ENCODE measurements at regions not wholly inside any gene's neighbourhood (a gene's known extent, or its start where the extent isn't known, plus 50 kb on each side); places are given as distances from the start of the nearest gene placed in this dataset.

GRCh38 chr6:95670011-95670463 is 92.7 kb downstream of the MANEA start:
- TF ChIP-seq MAZ (IDR thresholded peaks at IDR 0.05; ENCODE audit: borderline replicate concordance, low read depth, low read length), result no peak
- TF ChIP-seq POLR2A (IDR thresholded peaks at IDR 0.05; ENCODE audit: low read length), result no peak
- no peak for TF ChIP-seq CTCF (IDR thresholded peaks at IDR 0.05)
- no peak for TF ChIP-seq FOSL2 (IDR thresholded peaks at IDR 0.05)
- TF ChIP-seq FOSL2 (CRISPR knock-in tag; IDR thresholded peaks at IDR 0.05), result no peak
- no peak for TF ChIP-seq CHD4 (IDR thresholded peaks at IDR 0.05; ENCODE audit: borderline replicate concordance)
- TF ChIP-seq MYC (IDR thresholded peaks at IDR 0.05; ENCODE audit: borderline replicate concordance, low read length), result no peak
- TF ChIP-seq SMC3 (IDR thresholded peaks at IDR 0.05), result no peak
- no peak for TF ChIP-seq HDAC2 (IDR thresholded peaks at IDR 0.05)
- TF ChIP-seq POLR2AphosphoS2 (conservative IDR thresholded peaks at IDR 0.05; ENCODE audit: low read length), result no peak
- no peak for TF ChIP-seq CHD2 (IDR thresholded peaks at IDR 0.05; ENCODE audit: low read length, partially characterized antibody)
- TF ChIP-seq RCOR1 (IDR thresholded peaks at IDR 0.05; ENCODE audit: low read depth, low read length), result no peak

All from A549 (cell line).